GM18499 (cell line): ENCODE measurements at regions not wholly inside any gene's neighbourhood (a gene's known extent, or its start where the extent isn't known, plus 50 kb on each side); places are given as distances from the start of the nearest gene placed in this dataset.

Source experiments
- ATAC-seq: cut with Tn5 transposase; IDR thresholded peaks from one replicate; pipeline ENCODE4 v1.9.1; 2021; ENCODE audit warnings: moderate number of reproducible peaks; ENCODE audit not compliant: insufficient read depth, unreplicated experiment

- ATAC-seq: no peak
These were observed 753.0 kb upstream of the NDST4 start for GRCh38 chr4:115866364-115866896.

- no peak for ATAC-seq
These were observed 752.3 kb upstream of the NDST4 start for GRCh38 chr4:115865736-115866135.

GRCh38 chr4:115852767-115853091 is 739.3 kb upstream of the NDST4 start:
- no peak for ATAC-seq

- peak; percentile 80 for ATAC-seq
These were observed 738.7 kb upstream of the NDST4 start for GRCh38 chr4:115851918-115852766.

GRCh38 chr4:115850799-115851509 is 737.5 kb upstream of the NDST4 start:
- ATAC-seq: peak; percentile 42

- no peak for ATAC-seq
These were observed 730.8 kb upstream of the NDST4 start for GRCh38 chr4:115844180-115844579.

- ATAC-seq: no peak
These were observed 728.5 kb upstream of the NDST4 start for GRCh38 chr4:115841871-115842270.

- no peak for ATAC-seq
These were observed 721.0 kb upstream of the NDST4 start for GRCh38 chr4:115834441-115834840.

- no peak for ATAC-seq
These were observed 711.2 kb upstream of the NDST4 start for GRCh38 chr4:115824630-115825029.

- ATAC-seq: no peak
These were observed 690.4 kb upstream of the NDST4 start for GRCh38 chr4:115803825-115804224.

GRCh38 chr4:115790812-115791211 is 677.4 kb upstream of the NDST4 start:
- ATAC-seq: no peak

GRCh38 chr4:115781528-115782146 is 668.2 kb upstream of the NDST4 start:
- peak; percentile 46 for ATAC-seq

GRCh38 chr4:115780835-115781234 is 667.4 kb upstream of the NDST4 start:
- peak; percentile 77 for ATAC-seq

GRCh38 chr4:115780268-115780667 is 666.8 kb upstream of the NDST4 start:
- ATAC-seq: no peak

- ATAC-seq: no peak
These were observed 656.7 kb upstream of the NDST4 start for GRCh38 chr4:115770046-115770543.

- ATAC-seq: no peak
These were observed 656.0 kb upstream of the NDST4 start for GRCh38 chr4:115769396-115769795.

GRCh38 chr4:115763051-115763450 is 649.6 kb upstream of the NDST4 start:
- ATAC-seq: no peak

- no peak for ATAC-seq
These were observed 645.8 kb upstream of the NDST4 start for GRCh38 chr4:115759231-115759630.

- ATAC-seq: no peak
These were observed 636.0 kb upstream of the NDST4 start for GRCh38 chr4:115749404-115749803.

- no peak for ATAC-seq
These were observed 627.4 kb upstream of the NDST4 start for GRCh38 chr4:115740806-115741205.

GRCh38 chr4:115729739-115730266 is 616.4 kb upstream of the NDST4 start:
- no peak for ATAC-seq
